Endothelial cell of umbilical vein (primary cell): ENCODE measurements at regions not wholly inside any gene's neighbourhood (a gene's known extent, or its start where the extent isn't known, plus 50 kb on each side); places are given as distances from the start of the nearest gene placed in this dataset.

Experiments
- BruUV-seq: library from RNA; stranded (reverse); fragments of 400-500 nt; replicated peaks from 2 replicates; lab custom pipeline; 2021; lab: Mats Ljungman, UMichigan
- CTCF ChIA-PET: fragments of 300-600, 350-600 bp; sonication (Branson Sonifier 250); formaldehyde crosslinking; loops from one replicate; lab custom pipeline; 2021; ENCODE audit warnings: antibody characterized with exemption, inconsistent platforms; lab: Charles Lee
- POLR2A ChIA-PET: fragments of 300-600, 350-600 bp; sonication (Branson Sonifier 250); formaldehyde crosslinking; loops from one replicate; lab custom pipeline; 2021; ENCODE audit warnings: antibody characterized with exemption, inconsistent platforms; lab: Charles Lee
- DNase-seq: peaks from one replicate; pipeline ENCODE4 v3.0.0-alpha.2; 2011; ENCODE audit warnings: low read depth, low spot score
- FAIRE-seq: peaks from 2 replicates; lab custom pipeline; 2011; peaks lifted over from hg19 to GRCh38; lab: Jason Lieb, UNC
- H2AFZ ChIP-seq: 2 replicates; pipeline ENCODE4 v1.6.0; 2012; ENCODE audit warnings: low read depth, low read length, control low read depth, inconsistent platforms
- H3K27ac ChIP-seq: 2 replicates; pipeline ENCODE4 v1.5.1; 2011; ENCODE audit warnings: low read depth, mild to moderate bottlenecking, control low read depth, low read length, moderate library complexity; ENCODE audit not compliant: insufficient read depth
- H3K27me3 ChIP-seq, 2 experiments: 2 replicates each; pipeline versions ENCODE4 v1.6.0 to v1.6.1; 2011; ENCODE audit warnings: low read length in 2 of 2, mixed read lengths in 1 of 2; ENCODE audit not compliant: control insufficient read depth in 2 of 2, insufficient read depth in 2 of 2
- H3K36me3 ChIP-seq, 2 experiments: 2 replicates in 1 of 2; 3 replicates in 1 of 2; pipeline ENCODE4 v1.5.1; 2011; ENCODE audit warnings: low read length in 2 of 2, mild to moderate bottlenecking in 1 of 2, moderate library complexity in 1 of 2; ENCODE audit not compliant: control insufficient read depth in 2 of 2, insufficient read depth in 2 of 2; ENCODE audit errors: extremely low read depth in 1 of 2
- H3K4me1 ChIP-seq: 3 replicates; pipeline ENCODE4 v1.5.1; 2011; ENCODE audit warnings: mild to moderate bottlenecking, low read length; ENCODE audit not compliant: control insufficient read depth, insufficient read depth; ENCODE audit errors: extremely low read depth
- H3K4me2 ChIP-seq: 2 replicates; pipeline ENCODE4 v1.6.1; 2011; ENCODE audit warnings: low read length, control low read depth, mixed read lengths; ENCODE audit not compliant: insufficient read depth
- H3K4me3 ChIP-seq, 3 experiments: fragments of 200-600 bp in 1 of 3; sonication (generic), shearing (Covaris generic) in 1 of 3; replicated peaks in 1 of 3; 2 replicates each; pipeline ENCODE4 v1.5.1; 2011 to 2016; ENCODE audit warnings: control low read depth in 3 of 3, low read length in 3 of 3, mild to moderate bottlenecking in 2 of 3, inconsistent platforms in 1 of 3, low read depth in 1 of 3, moderate library complexity in 1 of 3; ENCODE audit not compliant: insufficient read depth in 1 of 3
- H3K79me2 ChIP-seq: 2 replicates; pipeline ENCODE4 v1.6.0; 2012; ENCODE audit warnings: low read length, inconsistent platforms; ENCODE audit not compliant: control insufficient read depth, insufficient read depth
- H3K9ac ChIP-seq: replicated peaks from 2 replicates; pipeline ENCODE3; 2011; ENCODE audit warnings: low read length, control low read depth; ENCODE audit not compliant: insufficient read depth; ENCODE audit errors: extremely low read depth
- H3K9me1 ChIP-seq: replicated peaks from 3 replicates; pipeline ENCODE4 v1.6.0; 2011; ENCODE audit warnings: mild to moderate bottlenecking, low read length; ENCODE audit not compliant: control insufficient read depth, insufficient read depth; ENCODE audit errors: extremely low read depth
- H3K9me3 ChIP-seq: replicated peaks from 2 replicates; pipeline ENCODE4 v1.5.1; 2012; ENCODE audit warnings: low read length, inconsistent platforms; ENCODE audit not compliant: control insufficient read depth, insufficient read depth
- H4K20me1 ChIP-seq: replicated peaks from 2 replicates; pipeline ENCODE3; 2011; ENCODE audit warnings: mild to moderate bottlenecking, low read length; ENCODE audit not compliant: control insufficient read depth, insufficient read depth; ENCODE audit errors: extremely low read depth
- EZH2 ChIP-seq: IDR thresholded peaks from 2 replicates; pipeline ENCODE4 v1.6.1; 2012; ENCODE audit warnings: borderline replicate concordance, low read depth, mild to moderate bottlenecking, moderate library complexity, low read length, inconsistent platforms; ENCODE audit not compliant: severe bottlenecking
- FOS ChIP-seq: IDR thresholded peaks from 2 replicates; pipeline ENCODE4 v1.6.1; 2011; ENCODE audit warnings: mild to moderate bottlenecking, low read length, moderate library complexity, borderline replicate concordance; ENCODE audit not compliant: insufficient read depth
- GATA2 ChIP-seq: IDR thresholded peaks from 2 replicates; pipeline ENCODE4 v1.7.0; 2011; ENCODE audit warnings: low read depth, mild to moderate bottlenecking, moderate library complexity, mixed read lengths, low read length; ENCODE audit not compliant: insufficient read length, insufficient read depth
- JUN ChIP-seq: IDR thresholded peaks from 2 replicates; pipeline ENCODE4 v1.6.1; 2011; ENCODE audit warnings: borderline replicate concordance, low read depth; ENCODE audit not compliant: insufficient read length, insufficient read depth
- MAX ChIP-seq: IDR thresholded peaks from 2 replicates; pipeline ENCODE4 v1.6.1; 2011; ENCODE audit not compliant: insufficient read depth, insufficient read length
- MYC ChIP-seq: IDR thresholded peaks from one replicate; pipeline ENCODE4 v1.6.1; 2011; ENCODE audit warnings: mild to moderate bottlenecking, low read depth, low read length
- POLR2A ChIP-seq: IDR thresholded peaks from 2 replicates; pipeline ENCODE4 v1.6.1; 2012; ENCODE audit warnings: low read depth, mild to moderate bottlenecking, control low read depth, low read length
- POLR2AphosphoS5 ChIP-seq: IDR thresholded peaks from 2 replicates; pipeline ENCODE4 v1.6.1; 2012; ENCODE audit warnings: low read depth, mild to moderate bottlenecking, control low read depth, low read length, moderate library complexity; ENCODE audit not compliant: insufficient read depth
- dilution Hi-C: fragments of 300-500 bp; cut with MboI; formaldehyde crosslinking; loops from one replicate; pipeline ENCODE4 v1.15.0; 2019; ENCODE audit warnings: low sequenced_read_pairs; ENCODE audit not compliant: extremely low pct_ligation_motif_present
- intact Hi-C: fragments of 100-400 bp; cut with micrococcal nuclease; formaldehyde crosslinking; loops from one replicate; pipeline ENCODE4 v1.10.0; 2022
- TF ChIP-seq, protein P1 (sequence below), 2 donors: IDR thresholded peaks; 1 replicate in 1 of 2; 2 replicates in 1 of 2; pipeline ENCODE4 v1.5.1; 2011; ENCODE audit warnings: low read length in 2 of 2, mild to moderate bottlenecking in 2 of 2, moderate library complexity in 2 of 2, control low read depth in 1 of 2, inconsistent platforms in 1 of 2, low read depth in 1 of 2; ENCODE audit not compliant: insufficient read depth in 1 of 2; ENCODE audit errors: extremely low read depth in 1 of 2

DNA sequence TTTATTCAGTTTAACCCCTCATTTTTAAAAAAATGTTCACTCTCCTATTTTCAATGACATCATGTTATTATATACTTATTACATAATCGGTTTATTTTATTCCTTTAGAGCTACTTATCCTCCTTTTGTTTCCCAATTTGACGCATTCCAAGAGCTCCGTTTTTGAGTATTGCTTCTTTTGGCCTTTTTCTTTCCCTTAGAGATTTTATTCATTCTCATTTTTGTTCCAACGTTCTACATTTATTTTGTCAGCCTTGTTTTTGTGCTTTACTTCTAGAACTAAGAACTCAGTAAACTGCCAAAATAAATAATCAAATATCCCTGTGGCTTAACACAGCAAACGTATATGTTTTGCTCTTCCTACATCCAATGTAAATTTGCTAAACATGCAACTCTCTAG is 769.1 kb downstream of the NCAM2 start:
- ChIA-PET POLR2A (no interaction called here), CTCF (no interaction called here)
- TF ChIP-seq JUN (no peak), POLR2AphosphoS5 (no peak), FOS (no peak), POLR2A (no peak), GATA2 (no peak), EZH2 (no peak), MAX (no peak), MYC (no peak)
- TF ChIP-seq, protein P1, sequence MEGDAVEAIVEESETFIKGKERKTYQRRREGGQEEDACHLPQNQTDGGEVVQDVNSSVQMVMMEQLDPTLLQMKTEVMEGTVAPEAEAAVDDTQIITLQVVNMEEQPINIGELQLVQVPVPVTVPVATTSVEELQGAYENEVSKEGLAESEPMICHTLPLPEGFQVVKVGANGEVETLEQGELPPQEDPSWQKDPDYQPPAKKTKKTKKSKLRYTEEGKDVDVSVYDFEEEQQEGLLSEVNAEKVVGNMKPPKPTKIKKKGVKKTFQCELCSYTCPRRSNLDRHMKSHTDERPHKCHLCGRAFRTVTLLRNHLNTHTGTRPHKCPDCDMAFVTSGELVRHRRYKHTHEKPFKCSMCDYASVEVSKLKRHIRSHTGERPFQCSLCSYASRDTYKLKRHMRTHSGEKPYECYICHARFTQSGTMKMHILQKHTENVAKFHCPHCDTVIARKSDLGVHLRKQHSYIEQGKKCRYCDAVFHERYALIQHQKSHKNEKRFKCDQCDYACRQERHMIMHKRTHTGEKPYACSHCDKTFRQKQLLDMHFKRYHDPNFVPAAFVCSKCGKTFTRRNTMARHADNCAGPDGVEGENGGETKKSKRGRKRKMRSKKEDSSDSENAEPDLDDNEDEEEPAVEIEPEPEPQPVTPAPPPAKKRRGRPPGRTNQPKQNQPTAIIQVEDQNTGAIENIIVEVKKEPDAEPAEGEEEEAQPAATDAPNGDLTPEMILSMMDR (IDR thresholded peaks at IDR 0.05; ENCODE audit: extremely low read depth in 1 of 2, insufficient read depth in 1 of 2, low read depth in 1 of 2, low read length in 2 of 2): no peak
- no peak overlapping the region for H3K27ac ChIP-seq
- dilution Hi-C loops: no loop called here
- intact Hi-C loops: no loop called here
- H3K4me3 ChIP-seq: no peak overlapping the region
- H3K27me3 ChIP-seq: no peaks in the 10 kb centered on the region
- H3K4me2 ChIP-seq: no peak overlapping the region
- no peak overlapping the region for H2AFZ ChIP-seq
- no peak for DNase-seq
- no TSS peak for BruUV-seq
- H3K4me1 ChIP-seq: no peaks in the 10 kb centered on the region
- no peaks in the 10 kb centered on the region for H3K79me2 ChIP-seq
- no peaks in the 10 kb centered on the region for H4K20me1 ChIP-seq
- H3K9ac ChIP-seq: no peak overlapping the region
- no peaks in the 10 kb centered on the region for H3K36me3 ChIP-seq
- no peaks in the 10 kb centered on the region for H3K9me1 ChIP-seq
- H3K9me3 ChIP-seq: no peaks in the 10 kb centered on the region
- no peak for FAIRE-seq
